GM12892 (cell line): ENCODE measurements at regions not wholly inside any gene's neighbourhood (a gene's known extent, or its start where the extent isn't known, plus 50 kb on each side); places are given as distances from the start of the nearest gene placed in this dataset.

Experiments
- POLR2A ChIP-seq: IDR thresholded peaks from 2 replicates; pipeline ENCODE4 v1.6.1; 2011; ENCODE audit warnings: low read depth, low read length, control low read depth
- TAF1 ChIP-seq: IDR thresholded peaks from 2 replicates; pipeline ENCODE4 v1.6.1; 2011; ENCODE audit warnings: low read depth, mild to moderate bottlenecking, control low read depth, low read length, borderline replicate concordance

DNA sequence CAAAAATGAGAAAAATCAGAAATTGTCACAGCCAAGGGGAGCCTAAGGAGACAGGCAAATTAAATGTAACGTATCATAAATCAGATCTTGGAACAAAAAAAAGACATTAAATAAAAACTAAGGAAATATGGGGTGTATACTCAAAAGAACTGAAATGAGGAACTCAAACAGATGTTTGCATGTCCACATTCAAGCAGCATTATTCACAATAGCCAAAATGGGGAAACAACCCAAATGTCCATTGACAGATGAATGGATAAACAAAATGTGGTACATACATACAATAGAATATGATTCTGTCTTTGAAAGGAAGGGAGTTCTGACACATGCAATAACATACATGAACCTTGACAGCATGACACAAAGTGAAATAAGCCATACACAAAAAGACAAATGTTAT, 155.8 kb upstream of the KLF7 start:
- TF ChIP-seq POLR2A (no peak), TAF1 (no peak)
